ENCODE measurements at regions not wholly inside any gene's neighbourhood (a gene's known extent, or its start where the extent isn't known, plus 50 kb on each side); places are given as distances from the start of the nearest gene placed in this dataset.

GRCh38 chr2:228703152-228703551, 521.7 kb upstream of the SPHKAP start:
- Histone ChIP-seq H3K9me1 (replicated peaks; ENCODE audit: control insufficient read depth, extremely low read depth, insufficient read depth, low read length) (no peaks in the 10 kb centered on the region), H3K27ac (ENCODE audit: insufficient read depth, low read depth, low read length) (no peak overlapping the region), H3K4me2 (ENCODE audit: insufficient read depth, low read length) (no peak overlapping the region), H3K79me2 (ENCODE audit: control insufficient read depth, insufficient read depth, low read length) (no peaks in the 10 kb centered on the region), H2AFZ (ENCODE audit: low read depth, low read length) (no peak overlapping the region), H4K20me1 (replicated peaks; ENCODE audit: control insufficient read depth, extremely low read depth, insufficient read depth, low read length) (no peaks in the 10 kb centered on the region), H3K4me3 (replicated peaks in 1 of 3; ENCODE audit: insufficient read depth in 1 of 3, low read depth in 1 of 3, low read length in 3 of 3) (no peak overlapping the region), H3K27me3 (ENCODE audit: control insufficient read depth in 2 of 2, insufficient read depth in 2 of 2, low read length in 2 of 2) (no peaks in the 10 kb centered on the region), H3K36me3 (ENCODE audit: control insufficient read depth in 2 of 2, extremely low read depth in 1 of 2, insufficient read depth in 2 of 2, low read length in 2 of 2) (no peaks in the 10 kb centered on the region), H3K9ac (replicated peaks; ENCODE audit: extremely low read depth, insufficient read depth, low read length) (no peak overlapping the region), H3K4me1 (ENCODE audit: control insufficient read depth, extremely low read depth, insufficient read depth, low read length) (no peaks in the 10 kb centered on the region), H3K9me3 (replicated peaks; ENCODE audit: control insufficient read depth, insufficient read depth, low read length) (peaks cover 3% of the 10 kb centered on the region)
- dilution Hi-C loops (cut with MboI; ENCODE audit: extremely low pct_ligation_motif_present, low sequenced_read_pairs): no loop called here
- FAIRE-seq: no peak
- DNase-seq (ENCODE audit: low read depth, low spot score): no peak
- no peak for TF ChIP-seq MAX (IDR thresholded peaks at IDR 0.05; ENCODE audit: insufficient read depth, insufficient read length)
- no peak for TF ChIP-seq MYC (IDR thresholded peaks at IDR 0.05; ENCODE audit: low read depth, low read length)
- no peak for TF ChIP-seq FOS (IDR thresholded peaks at IDR 0.05; ENCODE audit: borderline replicate concordance, insufficient read depth, low read length)
- no peak for TF ChIP-seq POLR2A (IDR thresholded peaks at IDR 0.05; ENCODE audit: low read depth, low read length)
- TF ChIP-seq EZH2 (IDR thresholded peaks at IDR 0.05; ENCODE audit: borderline replicate concordance, low read depth, low read length, severe bottlenecking): no peak
- no peak for TF ChIP-seq CTCF (IDR thresholded peaks at IDR 0.05; ENCODE audit: extremely low read depth in 1 of 2, insufficient read depth in 1 of 2, low read depth in 1 of 2, low read length in 2 of 2)
- TF ChIP-seq GATA2 (IDR thresholded peaks at IDR 0.05; ENCODE audit: insufficient read depth, insufficient read length, low read depth, low read length): no peak
- TF ChIP-seq JUN (IDR thresholded peaks at IDR 0.05; ENCODE audit: borderline replicate concordance, insufficient read depth, insufficient read length, low read depth): no peak
- TF ChIP-seq POLR2AphosphoS5 (IDR thresholded peaks at IDR 0.05; ENCODE audit: insufficient read depth, low read depth, low read length): no peak
- BruUV-seq (replicated peaks): no TSS peak
- ChIA-PET POLR2A (no interaction called here), CTCF (no interaction called here)
- intact Hi-C loops (cut with micrococcal nuclease): no loop called here

All from endothelial cell of umbilical vein (primary cell).